Kidney (tissue), 13 donors: ENCODE measurements at regions not wholly inside any gene's neighbourhood (a gene's known extent, or its start where the extent isn't known, plus 50 kb on each side); places are given as distances from the start of the nearest gene placed in this dataset.
A peak's percentile ranks its signal among the peaks of the same experiment; 100 is the strongest.

ENCODE experiments used
- DNase-seq, 5 donors: peaks; one replicate each; pipeline ENCODE4 v3.0.0-alpha.2; 2013 to 2020
- FAIRE-seq: peaks from 2 replicates; lab custom pipeline; 2012; peaks lifted over from hg19 to GRCh38; lab: Jason Lieb, UNC
- H3K27ac ChIP-seq, 2 donors: one replicate each; pipeline ENCODE4 v1.7.0; 2013; ENCODE audit warnings: low read depth in 2 of 2, low read length in 2 of 2, inconsistent platforms in 1 of 2
- H3K27me3 ChIP-seq: one replicate; pipeline ENCODE4 v1.7.1; 2013; ENCODE audit warnings: low read length, inconsistent platforms; ENCODE audit not compliant: control insufficient read depth, insufficient read depth
- H3K36me3 ChIP-seq, 3 donors: one replicate each; pipeline versions ENCODE4 v1.7.0 to v1.7.1; 2013; ENCODE audit warnings: low read length in 3 of 3, control low read depth in 1 of 3, inconsistent platforms in 1 of 3; ENCODE audit not compliant: insufficient read depth in 3 of 3, control insufficient read depth in 2 of 3
- H3K4me1 ChIP-seq, 3 donors: one replicate each; pipeline versions ENCODE4 v1.7.0 to v1.7.1; 2013; ENCODE audit warnings: low read length in 3 of 3, inconsistent platforms in 1 of 3, low read depth in 1 of 3; ENCODE audit not compliant: control insufficient read depth in 2 of 3, insufficient read depth in 2 of 3
- H3K4me3 ChIP-seq, 3 donors: one replicate each; pipeline versions ENCODE4 v1.7.0 to v1.8.1; 2013; ENCODE audit warnings: low read length in 3 of 3, control low read depth in 1 of 3, inconsistent platforms in 1 of 3
- H3K9ac ChIP-seq, 3 donors: one replicate each; pipeline versions ENCODE4 v1.7.0 to v1.7.1; 2013; ENCODE audit warnings: low read length in 3 of 3, control low read depth in 1 of 3, inconsistent platforms in 1 of 3
- H3K9me3 ChIP-seq, 3 donors: one replicate each; pipeline versions ENCODE4 v1.7.0 to v1.7.1; 2013; ENCODE audit warnings: low read length in 3 of 3, control low read depth in 1 of 3, inconsistent platforms in 1 of 3; ENCODE audit not compliant: control insufficient read depth in 2 of 3, insufficient read depth in 1 of 3
- intact Hi-C: fragments of 100-400 bp; cut with DNase I; formaldehyde crosslinking; loops from one replicate; pipeline ENCODE4 v1.11.1; 2022
- TF ChIP-seq, protein P1 (sequence below): IDR thresholded peaks from 3 replicates; pipeline ENCODE4 v1.5.1; 2012; ENCODE audit warnings: mild to moderate bottlenecking, moderate library complexity, borderline replicate concordance; ENCODE audit not compliant: insufficient read depth; ENCODE audit errors: extremely low read depth
- donor health status: control.
- donor health status: control.
- donor health status: control.
- donor health status: control.
- donor health status: control.
- donor health status: DM: yes; HTN: yes; CAD: no.
- donor health status: Normal renal cell carcinoma (clear cell type).

DNA sequence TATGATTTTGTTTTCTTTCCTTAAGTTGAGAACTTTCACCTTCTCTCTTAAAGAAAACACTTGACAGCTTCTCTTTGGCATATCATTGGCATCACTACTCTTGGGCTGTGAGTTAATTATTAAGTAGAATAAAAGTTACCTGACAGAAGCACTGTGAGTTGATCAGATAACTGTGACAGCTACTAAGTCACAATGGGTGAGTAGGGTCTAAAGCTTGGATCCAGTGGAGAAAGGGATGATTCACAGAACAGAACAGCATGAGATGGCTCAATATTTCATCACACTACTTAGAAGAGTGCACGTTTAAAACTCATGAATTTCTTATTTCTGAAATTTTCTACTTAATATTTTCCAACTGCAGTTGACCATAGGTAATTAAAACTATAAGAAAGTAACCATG, 268.5 kb upstream of the NMUR2 start:
- no peak for FAIRE-seq

DNA sequence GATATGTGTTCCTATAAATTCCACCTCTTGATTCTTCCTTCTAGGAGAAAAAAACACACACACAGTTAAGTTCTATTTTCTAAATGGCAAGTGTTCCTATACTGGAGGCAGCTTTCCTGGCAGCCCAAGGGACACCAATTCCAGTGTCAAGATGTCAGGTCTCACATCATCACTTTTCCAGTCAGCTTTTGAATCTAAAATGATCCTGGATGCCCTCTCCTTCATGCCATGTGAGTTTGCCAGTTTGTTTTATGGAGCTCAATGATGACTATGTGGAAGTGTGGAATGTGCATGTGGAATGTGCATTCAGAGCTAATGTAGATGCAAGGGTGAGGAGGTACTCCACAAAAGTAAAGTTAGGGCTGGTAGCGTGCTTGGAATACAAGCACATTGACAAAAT, 269.3 kb upstream of the NMUR2 start:
- no peak for FAIRE-seq
- TF ChIP-seq, protein P1, sequence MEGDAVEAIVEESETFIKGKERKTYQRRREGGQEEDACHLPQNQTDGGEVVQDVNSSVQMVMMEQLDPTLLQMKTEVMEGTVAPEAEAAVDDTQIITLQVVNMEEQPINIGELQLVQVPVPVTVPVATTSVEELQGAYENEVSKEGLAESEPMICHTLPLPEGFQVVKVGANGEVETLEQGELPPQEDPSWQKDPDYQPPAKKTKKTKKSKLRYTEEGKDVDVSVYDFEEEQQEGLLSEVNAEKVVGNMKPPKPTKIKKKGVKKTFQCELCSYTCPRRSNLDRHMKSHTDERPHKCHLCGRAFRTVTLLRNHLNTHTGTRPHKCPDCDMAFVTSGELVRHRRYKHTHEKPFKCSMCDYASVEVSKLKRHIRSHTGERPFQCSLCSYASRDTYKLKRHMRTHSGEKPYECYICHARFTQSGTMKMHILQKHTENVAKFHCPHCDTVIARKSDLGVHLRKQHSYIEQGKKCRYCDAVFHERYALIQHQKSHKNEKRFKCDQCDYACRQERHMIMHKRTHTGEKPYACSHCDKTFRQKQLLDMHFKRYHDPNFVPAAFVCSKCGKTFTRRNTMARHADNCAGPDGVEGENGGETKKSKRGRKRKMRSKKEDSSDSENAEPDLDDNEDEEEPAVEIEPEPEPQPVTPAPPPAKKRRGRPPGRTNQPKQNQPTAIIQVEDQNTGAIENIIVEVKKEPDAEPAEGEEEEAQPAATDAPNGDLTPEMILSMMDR = no peak
- no peaks in the 10 kb centered on the region for H3K9me3 ChIP-seq
- H3K27me3 ChIP-seq = no peaks in the 10 kb centered on the region
- no peak overlapping the region for H3K27ac ChIP-seq
- DNase-seq = no peak
- H3K4me1 ChIP-seq = no peaks in the 10 kb centered on the region
- no peak overlapping the region for H3K4me3 ChIP-seq
- H3K9ac ChIP-seq = no peak overlapping the region
- no peaks in the 10 kb centered on the region for H3K36me3 ChIP-seq
- intact Hi-C loops = no loop called here

More for the DNA sequence above, 268.5 kb upstream of the NMUR2 start:
- Histone ChIP-seq H3K27ac (no peak overlapping the region), H3K4me3 (no peak overlapping the region), H3K9ac (no peak overlapping the region), H3K36me3 (no peaks in the 10 kb centered on the region), H3K27me3 (no peaks in the 10 kb centered on the region), H3K4me1 (no peaks in the 10 kb centered on the region), H3K9me3 (no peaks in the 10 kb centered on the region)
- no peak for DNase-seq
- intact Hi-C loops = no loop called here
- TF ChIP-seq, protein P1 = no peak

DNA sequence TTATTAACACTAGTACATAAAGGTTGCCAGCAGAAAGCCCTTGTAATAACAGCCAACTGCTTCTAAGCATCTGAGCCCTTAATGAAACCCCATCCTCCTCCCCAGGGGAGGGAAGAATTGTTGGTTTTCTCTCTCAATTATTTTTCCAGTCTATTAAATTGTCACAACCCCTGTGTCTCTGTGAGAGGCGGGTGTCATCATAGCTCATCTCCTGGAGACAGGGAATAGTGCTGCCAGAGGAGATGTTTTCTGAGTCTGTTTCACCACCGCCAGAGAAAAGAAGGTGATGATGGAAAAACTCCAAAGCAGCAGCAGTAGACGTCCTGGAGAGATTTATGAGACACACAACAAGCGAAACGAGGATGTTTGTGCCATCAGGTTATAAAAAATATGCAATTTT, 271.1 kb upstream of the NMUR2 start:
- TF ChIP-seq, protein P1 = no peak
- no peak for FAIRE-seq
- Histone ChIP-seq H3K27me3 (no peaks in the 10 kb centered on the region), H3K36me3 (no peaks in the 10 kb centered on the region), H3K9me3 (no peaks in the 10 kb centered on the region), H3K9ac (no peak overlapping the region), H3K4me1 (no peaks in the 10 kb centered on the region), H3K4me3 (no peak overlapping the region), H3K27ac (no peak overlapping the region)
- peak in 2 of 5 donors; percentile 27 to 47 for DNase-seq
- intact Hi-C loops = no loop called here

DNA sequence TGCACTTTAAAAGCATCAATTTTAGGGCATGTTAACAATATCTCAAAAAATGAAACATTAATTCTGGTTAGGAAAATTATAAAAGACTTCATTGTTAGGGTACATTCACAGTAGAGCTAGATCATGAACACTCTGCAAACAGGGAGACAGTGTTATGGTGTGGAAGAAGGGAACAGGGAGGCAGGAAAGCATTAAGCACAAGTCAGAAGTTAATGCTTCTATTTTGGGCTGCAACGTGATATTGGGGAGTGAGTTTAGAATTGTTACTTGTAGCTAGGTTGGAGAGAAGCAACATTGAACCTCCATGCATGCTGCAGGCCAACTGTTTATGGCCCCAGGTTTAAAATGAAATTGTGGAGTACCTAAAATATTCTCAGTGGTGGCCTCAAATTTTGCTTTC, 278.1 kb upstream of the NMUR2 start:
- DNase-seq = no peak

More for the DNA sequence above, 278.1 kb upstream of the NMUR2 start:
- TF ChIP-seq, protein P1 = no peak
- no peak overlapping the region for H3K27ac ChIP-seq
- H3K36me3 ChIP-seq = no peaks in the 10 kb centered on the region
- no peak overlapping the region for H3K4me3 ChIP-seq
- H3K9ac ChIP-seq = no peak overlapping the region
- no peak for FAIRE-seq
- intact Hi-C loops = no loop called here
- H3K4me1 ChIP-seq = no peaks in the 10 kb centered on the region
- H3K27me3 ChIP-seq = no peaks in the 10 kb centered on the region
- H3K9me3 ChIP-seq = peaks cover 0 to 11% (median 0%) of the 10 kb centered on the region in 3 donors
